MCF 10A (cell line): ENCODE measurements at regions not wholly inside any gene's neighbourhood (a gene's known extent, or its start where the extent isn't known, plus 50 kb on each side); places are given as distances from the start of the nearest gene placed in this dataset.

Source experiments
- BruUV-seq: library from RNA; stranded (reverse); fragments of 400-500 nt; replicated peaks from 2 replicates; lab custom pipeline; 2021; lab: Mats Ljungman, UMichigan
- CTCF ChIA-PET: fragments of 300-600 bp; sonication (Branson Sonifier 250); formaldehyde crosslinking; extraction: SDS; loops from one replicate; lab custom pipeline; 2021; ENCODE audit warnings: antibody characterized with exemption, inconsistent platforms; lab: Yijun Ruan, JAX
- POLR2A ChIA-PET: fragments of 300-600, 350-650 bp; sonication (Branson Sonifier 250); formaldehyde crosslinking; extraction: SDS; loops from one replicate; lab custom pipeline; 2020; ENCODE audit warnings: antibody characterized with exemption, inconsistent platforms; lab: Yijun Ruan, JAX
- DNase-seq: peaks from one replicate; pipeline ENCODE4 v3.0.0-alpha.2; 2018; ENCODE audit not compliant: unreplicated experiment
- H3K27ac Mint-ChIP-seq: one replicate; pipeline ENCODE4 v1.8.0; 2022; ENCODE audit warnings: mild to moderate bottlenecking, low read depth, mixed read lengths; ENCODE audit not compliant: unreplicated experiment
- H3K27me3 Mint-ChIP-seq: one replicate; pipeline ENCODE4 v1.8.0; 2022; ENCODE audit warnings: mixed read lengths; ENCODE audit not compliant: insufficient read depth, unreplicated experiment
- H3K36me3 Mint-ChIP-seq: one replicate; pipeline ENCODE4 v1.8.0; 2022; ENCODE audit warnings: mild to moderate bottlenecking, moderate library complexity, mixed read lengths; ENCODE audit not compliant: insufficient read depth, unreplicated experiment
- H3K4me1 Mint-ChIP-seq: one replicate; pipeline ENCODE4 v1.8.0; 2022; ENCODE audit warnings: mixed read lengths; ENCODE audit not compliant: insufficient read depth, unreplicated experiment
- H3K4me3 Mint-ChIP-seq: one replicate; pipeline ENCODE4 v1.8.0; 2022; ENCODE audit warnings: mild to moderate bottlenecking, moderate library complexity, mixed read lengths; ENCODE audit not compliant: unreplicated experiment
- H3K9me3 Mint-ChIP-seq: one replicate; pipeline ENCODE4 v1.8.0; 2022; ENCODE audit warnings: mixed read lengths; ENCODE audit not compliant: unreplicated experiment
- intact Hi-C: fragments of 100-400 bp; cut with micrococcal nuclease; formaldehyde crosslinking; loops from 2 replicates; pipeline ENCODE4 v1.14.1; 2022
- TF ChIP-seq, protein P1 (sequence below): fragments of 200-600 bp; IDR thresholded peaks from one replicate; pipeline ENCODE4 v1.8.0; 2022; ENCODE audit warnings: antibody characterized with exemption, mild to moderate bottlenecking; ENCODE audit not compliant: unreplicated experiment

DNA sequence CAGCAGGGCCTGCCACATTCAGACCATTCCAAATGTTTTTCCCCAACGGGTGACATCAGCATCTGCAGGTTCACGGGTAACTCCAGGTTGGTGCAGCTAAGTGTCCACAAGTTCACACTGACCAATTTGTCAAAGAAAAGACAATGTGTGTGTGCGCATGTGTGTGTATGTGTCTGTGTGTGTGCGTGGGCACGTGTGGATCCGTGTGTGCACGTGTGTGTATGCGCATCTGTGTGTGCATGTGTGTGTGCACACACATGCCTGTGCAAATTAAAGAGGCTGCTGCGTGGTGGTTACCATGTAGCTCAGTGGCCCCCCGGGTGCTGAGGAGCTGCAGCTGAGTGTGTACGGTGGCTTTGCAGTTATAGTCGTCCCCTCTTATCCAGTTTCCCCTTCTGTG lies 187.4 kb downstream of the TMEM18 start:
- ChIA-PET POLR2A (no interaction called here), CTCF (no interaction called here)
- no peaks in the 10 kb centered on the region for H3K9me3 Mint-ChIP-seq
- BruUV-seq = no TSS peak
- intact Hi-C loops = no loop called here
- no peaks in the 10 kb centered on the region for H3K36me3 Mint-ChIP-seq
- H3K27ac Mint-ChIP-seq = no peak overlapping the region
- peaks cover 15% of the 10 kb centered on the region for H3K27me3 Mint-ChIP-seq
- no peak overlapping the region for H3K4me3 Mint-ChIP-seq
- no peaks in the 10 kb centered on the region for H3K4me1 Mint-ChIP-seq
- TF ChIP-seq, protein P1, sequence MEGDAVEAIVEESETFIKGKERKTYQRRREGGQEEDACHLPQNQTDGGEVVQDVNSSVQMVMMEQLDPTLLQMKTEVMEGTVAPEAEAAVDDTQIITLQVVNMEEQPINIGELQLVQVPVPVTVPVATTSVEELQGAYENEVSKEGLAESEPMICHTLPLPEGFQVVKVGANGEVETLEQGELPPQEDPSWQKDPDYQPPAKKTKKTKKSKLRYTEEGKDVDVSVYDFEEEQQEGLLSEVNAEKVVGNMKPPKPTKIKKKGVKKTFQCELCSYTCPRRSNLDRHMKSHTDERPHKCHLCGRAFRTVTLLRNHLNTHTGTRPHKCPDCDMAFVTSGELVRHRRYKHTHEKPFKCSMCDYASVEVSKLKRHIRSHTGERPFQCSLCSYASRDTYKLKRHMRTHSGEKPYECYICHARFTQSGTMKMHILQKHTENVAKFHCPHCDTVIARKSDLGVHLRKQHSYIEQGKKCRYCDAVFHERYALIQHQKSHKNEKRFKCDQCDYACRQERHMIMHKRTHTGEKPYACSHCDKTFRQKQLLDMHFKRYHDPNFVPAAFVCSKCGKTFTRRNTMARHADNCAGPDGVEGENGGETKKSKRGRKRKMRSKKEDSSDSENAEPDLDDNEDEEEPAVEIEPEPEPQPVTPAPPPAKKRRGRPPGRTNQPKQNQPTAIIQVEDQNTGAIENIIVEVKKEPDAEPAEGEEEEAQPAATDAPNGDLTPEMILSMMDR = no peak
- no peak for DNase-seq

DNA sequence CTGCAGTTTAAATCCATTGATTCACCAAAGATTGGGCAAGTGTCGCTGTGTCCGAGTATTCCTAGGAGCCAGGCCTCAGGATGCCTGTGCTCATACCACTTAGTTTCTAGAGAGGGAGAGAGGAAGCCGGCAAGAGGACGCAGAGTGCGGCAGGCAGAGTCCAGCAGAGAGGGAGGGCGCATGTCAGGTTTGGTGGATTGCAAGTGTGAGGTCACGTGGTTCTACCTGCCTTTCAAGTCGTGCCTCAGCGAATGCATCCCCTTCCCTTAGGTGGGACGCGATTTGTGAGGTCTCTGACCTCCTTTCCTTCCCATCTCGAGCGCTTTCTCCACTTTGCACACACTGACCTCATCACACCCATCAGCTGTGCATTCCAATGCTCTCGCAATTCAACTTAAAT lies 188.1 kb downstream of the TMEM18 start:
- CTCF ChIA-PET = no interaction called here
- DNase-seq = no peak
- POLR2A ChIA-PET = no interaction called here

DNA sequence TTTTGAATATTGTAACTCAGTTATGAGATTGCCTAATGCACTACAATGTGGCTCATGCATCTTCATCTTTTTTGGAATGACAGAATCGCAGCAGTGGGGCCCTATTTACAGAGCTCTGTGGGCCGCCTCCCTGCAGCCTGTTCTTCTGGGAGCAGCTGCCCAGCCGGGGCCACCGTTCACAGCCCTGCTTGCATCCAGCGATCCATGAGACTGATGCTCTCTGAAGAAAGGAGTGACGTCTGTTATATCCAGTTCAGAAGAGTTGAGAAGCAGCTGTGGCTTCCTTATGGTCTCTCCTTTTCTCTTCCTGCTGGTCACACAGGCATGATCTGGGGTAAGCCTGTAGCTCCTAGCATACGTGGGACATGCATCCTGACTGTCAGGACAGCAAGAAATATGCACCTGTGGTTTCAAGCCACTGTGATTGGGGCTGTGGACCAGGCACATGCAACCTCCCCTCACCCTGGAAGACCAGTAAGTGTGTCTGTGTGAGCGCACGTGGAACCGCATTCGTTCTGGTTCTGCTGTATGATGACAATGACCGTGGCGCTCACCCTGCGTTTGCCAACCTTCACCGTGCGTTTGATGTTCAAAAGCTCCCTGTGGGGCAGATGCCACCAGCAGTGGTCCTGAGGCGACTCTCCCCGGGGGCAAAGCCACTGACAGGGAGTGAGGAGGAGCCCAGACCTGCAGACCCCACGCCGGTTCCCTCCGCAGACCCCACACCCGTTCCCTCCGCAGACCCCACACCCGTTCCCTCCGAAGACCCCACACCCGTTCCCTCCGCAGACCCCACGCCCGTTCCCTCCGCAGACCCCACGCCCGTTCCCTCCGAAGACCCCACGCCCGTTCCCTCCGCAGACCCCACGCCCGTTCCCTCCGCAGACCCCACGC lies 189.8 kb downstream of the TMEM18 start:
- intact Hi-C loops = no loop called here
- Mint-ChIP-seq H3K27ac (no peak overlapping the region), H3K27me3 (peaks cover 11% of the 10 kb centered on the region), H3K36me3 (no peaks in the 10 kb centered on the region), H3K9me3 (no peaks in the 10 kb centered on the region), H3K4me1 (no peaks in the 10 kb centered on the region), H3K4me3 (no peak overlapping the region)
- CTCF ChIA-PET = no interaction called here
- POLR2A ChIA-PET = no interaction called here
- TF ChIP-seq, protein P1 = no peak
- BruUV-seq = no TSS peak
- DNase-seq = no peak

More for the DNA sequence above, 188.1 kb downstream of the TMEM18 start:
- no peak overlapping the region for H3K27ac Mint-ChIP-seq
- no peaks in the 10 kb centered on the region for H3K9me3 Mint-ChIP-seq
- peaks cover 15% of the 10 kb centered on the region for H3K27me3 Mint-ChIP-seq
- no peaks in the 10 kb centered on the region for H3K36me3 Mint-ChIP-seq
- intact Hi-C loops = no loop called here
- no peaks in the 10 kb centered on the region for H3K4me1 Mint-ChIP-seq
- H3K4me3 Mint-ChIP-seq = no peak overlapping the region
- BruUV-seq = no TSS peak
- TF ChIP-seq, protein P1 = no peak

DNA sequence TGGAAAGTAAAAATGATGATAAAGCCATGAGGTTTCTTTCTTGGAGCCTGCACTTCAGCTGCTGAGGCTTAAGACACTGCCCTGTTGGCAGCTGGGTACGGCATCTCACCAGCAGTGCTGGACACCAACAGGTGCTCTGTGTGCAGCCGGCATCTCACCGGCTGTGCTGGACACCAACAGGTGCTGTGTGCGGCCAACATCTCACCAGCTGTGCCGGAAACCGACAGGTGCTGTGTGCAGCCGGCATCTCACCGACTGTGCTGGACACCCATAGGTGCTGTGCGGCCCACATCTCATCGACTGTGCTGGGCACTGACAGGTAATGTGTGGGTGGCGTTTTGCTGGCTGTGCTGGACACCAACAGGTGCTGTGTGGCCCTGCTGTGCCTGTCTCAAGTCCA lies 190.8 kb downstream of the TMEM18 start:
- BruUV-seq = no TSS peak
- Mint-ChIP-seq H3K36me3 (no peaks in the 10 kb centered on the region), H3K4me3 (no peak overlapping the region), H3K4me1 (no peaks in the 10 kb centered on the region), H3K9me3 (no peaks in the 10 kb centered on the region), H3K27ac (no peak overlapping the region), H3K27me3 (peaks cover under 1% of the 10 kb centered on the region)
- TF ChIP-seq, protein P1 = no peak
- CTCF ChIA-PET = no interaction called here
- intact Hi-C loops = no loop called here
- DNase-seq = no peak
- POLR2A ChIA-PET = no interaction called here
